Endothelial cell of umbilical vein (primary cell): ENCODE measurements at regions not wholly inside any gene's neighbourhood (a gene's known extent, or its start where the extent isn't known, plus 50 kb on each side); places are given as distances from the start of the nearest gene placed in this dataset.

Experiments
- BruUV-seq: library from RNA; stranded (reverse); fragments of 400-500 nt; replicated peaks from 2 replicates; lab custom pipeline; 2021; lab: Mats Ljungman, UMichigan
- CTCF ChIA-PET: fragments of 300-600, 350-600 bp; sonication (Branson Sonifier 250); formaldehyde crosslinking; loops from one replicate; lab custom pipeline; 2021; ENCODE audit warnings: antibody characterized with exemption, inconsistent platforms; lab: Charles Lee
- POLR2A ChIA-PET: fragments of 300-600, 350-600 bp; sonication (Branson Sonifier 250); formaldehyde crosslinking; loops from one replicate; lab custom pipeline; 2021; ENCODE audit warnings: antibody characterized with exemption, inconsistent platforms; lab: Charles Lee
- DNase-seq: peaks from one replicate; pipeline ENCODE4 v3.0.0-alpha.2; 2011; ENCODE audit warnings: low read depth, low spot score
- FAIRE-seq: peaks from 2 replicates; lab custom pipeline; 2011; peaks lifted over from hg19 to GRCh38; lab: Jason Lieb, UNC
- H2AFZ ChIP-seq: 2 replicates; pipeline ENCODE4 v1.6.0; 2012; ENCODE audit warnings: low read depth, low read length, control low read depth, inconsistent platforms
- H3K27ac ChIP-seq: 2 replicates; pipeline ENCODE4 v1.5.1; 2011; ENCODE audit warnings: low read depth, mild to moderate bottlenecking, control low read depth, low read length, moderate library complexity; ENCODE audit not compliant: insufficient read depth
- H3K27me3 ChIP-seq, 2 experiments: 2 replicates each; pipeline versions ENCODE4 v1.6.0 to v1.6.1; 2011; ENCODE audit warnings: low read length in 2 of 2, mixed read lengths in 1 of 2; ENCODE audit not compliant: control insufficient read depth in 2 of 2, insufficient read depth in 2 of 2
- H3K36me3 ChIP-seq, 2 experiments: 2 replicates in 1 of 2; 3 replicates in 1 of 2; pipeline ENCODE4 v1.5.1; 2011; ENCODE audit warnings: low read length in 2 of 2, mild to moderate bottlenecking in 1 of 2, moderate library complexity in 1 of 2; ENCODE audit not compliant: control insufficient read depth in 2 of 2, insufficient read depth in 2 of 2; ENCODE audit errors: extremely low read depth in 1 of 2
- H3K4me1 ChIP-seq: 3 replicates; pipeline ENCODE4 v1.5.1; 2011; ENCODE audit warnings: mild to moderate bottlenecking, low read length; ENCODE audit not compliant: control insufficient read depth, insufficient read depth; ENCODE audit errors: extremely low read depth
- H3K4me2 ChIP-seq: 2 replicates; pipeline ENCODE4 v1.6.1; 2011; ENCODE audit warnings: low read length, control low read depth, mixed read lengths; ENCODE audit not compliant: insufficient read depth
- H3K4me3 ChIP-seq, 3 experiments: fragments of 200-600 bp in 1 of 3; sonication (generic), shearing (Covaris generic) in 1 of 3; replicated peaks in 1 of 3; 2 replicates each; pipeline ENCODE4 v1.5.1; 2011 to 2016; ENCODE audit warnings: control low read depth in 3 of 3, low read length in 3 of 3, mild to moderate bottlenecking in 2 of 3, inconsistent platforms in 1 of 3, low read depth in 1 of 3, moderate library complexity in 1 of 3; ENCODE audit not compliant: insufficient read depth in 1 of 3
- H3K79me2 ChIP-seq: 2 replicates; pipeline ENCODE4 v1.6.0; 2012; ENCODE audit warnings: low read length, inconsistent platforms; ENCODE audit not compliant: control insufficient read depth, insufficient read depth
- H3K9ac ChIP-seq: replicated peaks from 2 replicates; pipeline ENCODE3; 2011; ENCODE audit warnings: low read length, control low read depth; ENCODE audit not compliant: insufficient read depth; ENCODE audit errors: extremely low read depth
- H3K9me1 ChIP-seq: replicated peaks from 3 replicates; pipeline ENCODE4 v1.6.0; 2011; ENCODE audit warnings: mild to moderate bottlenecking, low read length; ENCODE audit not compliant: control insufficient read depth, insufficient read depth; ENCODE audit errors: extremely low read depth
- H3K9me3 ChIP-seq: replicated peaks from 2 replicates; pipeline ENCODE4 v1.5.1; 2012; ENCODE audit warnings: low read length, inconsistent platforms; ENCODE audit not compliant: control insufficient read depth, insufficient read depth
- H4K20me1 ChIP-seq: replicated peaks from 2 replicates; pipeline ENCODE3; 2011; ENCODE audit warnings: mild to moderate bottlenecking, low read length; ENCODE audit not compliant: control insufficient read depth, insufficient read depth; ENCODE audit errors: extremely low read depth
- CTCF ChIP-seq, 2 donors: IDR thresholded peaks; 1 replicate in 1 of 2; 2 replicates in 1 of 2; pipeline ENCODE4 v1.5.1; 2011; ENCODE audit warnings: low read length in 2 of 2, mild to moderate bottlenecking in 2 of 2, moderate library complexity in 2 of 2, control low read depth in 1 of 2, inconsistent platforms in 1 of 2, low read depth in 1 of 2; ENCODE audit not compliant: insufficient read depth in 1 of 2; ENCODE audit errors: extremely low read depth in 1 of 2
- EZH2 ChIP-seq: IDR thresholded peaks from 2 replicates; pipeline ENCODE4 v1.6.1; 2012; ENCODE audit warnings: borderline replicate concordance, low read depth, mild to moderate bottlenecking, moderate library complexity, low read length, inconsistent platforms; ENCODE audit not compliant: severe bottlenecking
- FOS ChIP-seq: IDR thresholded peaks from 2 replicates; pipeline ENCODE4 v1.6.1; 2011; ENCODE audit warnings: mild to moderate bottlenecking, low read length, moderate library complexity, borderline replicate concordance; ENCODE audit not compliant: insufficient read depth
- GATA2 ChIP-seq: IDR thresholded peaks from 2 replicates; pipeline ENCODE4 v1.7.0; 2011; ENCODE audit warnings: low read depth, mild to moderate bottlenecking, moderate library complexity, mixed read lengths, low read length; ENCODE audit not compliant: insufficient read length, insufficient read depth
- JUN ChIP-seq: IDR thresholded peaks from 2 replicates; pipeline ENCODE4 v1.6.1; 2011; ENCODE audit warnings: borderline replicate concordance, low read depth; ENCODE audit not compliant: insufficient read length, insufficient read depth
- MAX ChIP-seq: IDR thresholded peaks from 2 replicates; pipeline ENCODE4 v1.6.1; 2011; ENCODE audit not compliant: insufficient read depth, insufficient read length
- MYC ChIP-seq: IDR thresholded peaks from one replicate; pipeline ENCODE4 v1.6.1; 2011; ENCODE audit warnings: mild to moderate bottlenecking, low read depth, low read length
- POLR2A ChIP-seq: IDR thresholded peaks from 2 replicates; pipeline ENCODE4 v1.6.1; 2012; ENCODE audit warnings: low read depth, mild to moderate bottlenecking, control low read depth, low read length
- POLR2AphosphoS5 ChIP-seq: IDR thresholded peaks from 2 replicates; pipeline ENCODE4 v1.6.1; 2012; ENCODE audit warnings: low read depth, mild to moderate bottlenecking, control low read depth, low read length, moderate library complexity; ENCODE audit not compliant: insufficient read depth
- dilution Hi-C: fragments of 300-500 bp; cut with MboI; formaldehyde crosslinking; loops from one replicate; pipeline ENCODE4 v1.15.0; 2019; ENCODE audit warnings: low sequenced_read_pairs; ENCODE audit not compliant: extremely low pct_ligation_motif_present
- intact Hi-C: fragments of 100-400 bp; cut with micrococcal nuclease; formaldehyde crosslinking; loops from one replicate; pipeline ENCODE4 v1.10.0; 2022

DNA sequence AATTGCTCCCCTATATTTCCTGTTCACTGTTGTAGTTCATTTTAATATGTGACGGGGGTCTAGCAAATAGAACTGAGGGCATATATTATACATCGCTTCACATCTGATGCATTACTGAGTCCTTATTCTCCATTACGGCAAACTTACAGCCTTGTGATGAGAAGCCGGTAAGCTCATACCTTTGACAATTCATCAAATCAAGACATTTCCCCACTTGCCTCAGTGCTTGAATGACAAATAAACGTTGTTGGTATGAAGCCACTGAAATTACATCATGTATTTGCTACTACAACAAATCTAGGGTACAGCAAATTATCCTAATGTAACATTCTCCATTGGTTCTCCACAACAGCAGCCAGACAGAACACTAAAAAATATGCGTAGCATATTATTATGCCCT is 1999.8 kb downstream of the LRRC4C start:
- BruUV-seq, result no TSS peak
- ChIA-PET POLR2A (no interaction called here), CTCF (no interaction called here)
- no peaks in the 10 kb centered on the region for H3K9me1 ChIP-seq
- no peaks in the 10 kb centered on the region for H4K20me1 ChIP-seq
- dilution Hi-C loops, result no loop called here
- no peak overlapping the region for H3K4me2 ChIP-seq
- H3K9ac ChIP-seq, result no peak overlapping the region
- FAIRE-seq, result no peak
- H3K27ac ChIP-seq, result no peak overlapping the region
- H3K36me3 ChIP-seq, result no peaks in the 10 kb centered on the region
- H3K4me3 ChIP-seq, result no peak overlapping the region
- TF ChIP-seq POLR2AphosphoS5 (no peak), EZH2 (no peak), MAX (no peak), POLR2A (no peak), JUN (no peak), MYC (no peak), FOS (no peak), GATA2 (no peak), CTCF (IDR thresholded peaks at IDR 0.05; ENCODE audit: extremely low read depth in 1 of 2, insufficient read depth in 1 of 2, low read depth in 1 of 2, low read length in 2 of 2) (no peak)
- H3K79me2 ChIP-seq, result no peaks in the 10 kb centered on the region
- no peak overlapping the region for H2AFZ ChIP-seq
- H3K9me3 ChIP-seq, result no peaks in the 10 kb centered on the region
- no peaks in the 10 kb centered on the region for H3K4me1 ChIP-seq
- no peak for DNase-seq
- intact Hi-C loops, result no loop called here
- H3K27me3 ChIP-seq, result no peaks in the 10 kb centered on the region
